SK-N-SH (cell line): ENCODE measurements at regions not wholly inside any gene's neighbourhood (a gene's known extent, or its start where the extent isn't known, plus 50 kb on each side); places are given as distances from the start of the nearest gene placed in this dataset.

ENCODE experiments used
- CTCF ChIA-PET: fragments of 300-600, 350-600 bp; formaldehyde crosslinking; extraction: SDS; loops from one replicate; lab custom pipeline; 2021; lab: Yijun Ruan, JAX
- POLR2A ChIA-PET: fragments of 350-600 bp; sonication (Branson Sonifier 250); formaldehyde crosslinking; extraction: SDS; loops from one replicate; lab custom pipeline; 2020; ENCODE audit warnings: antibody characterized with exemption, inconsistent platforms; lab: Yijun Ruan, JAX
- DNase-seq: peaks from one replicate; pipeline ENCODE4 v3.0.0; 2012
- H2AFZ ChIP-seq: fragments of 200-600 bp; sonication (generic); 2 replicates; pipeline ENCODE4 v1.8.1; 2016; ENCODE audit warnings: antibody characterized with exemption, mild to moderate bottlenecking, low read depth
- H3F3A ChIP-seq: fragments of 200-600 bp; sonication (generic); replicated peaks from 2 replicates; pipeline ENCODE3; 2016; ENCODE audit warnings: antibody characterized with exemption, mild to moderate bottlenecking; ENCODE audit not compliant: insufficient read depth
- H3K27ac ChIP-seq, 2 experiments: fragments of 200-500 bp in 1 of 2; fragments of 200-600 bp in 1 of 2; sonication (Bioruptor generic) in 1 of 2; sonication (generic), shearing (Covaris generic) in 1 of 2; 2 replicates each; pipeline versions ENCODE4 v1.5.1 to v1.6.1; 2014 to 2016; ENCODE audit warnings: low read depth in 2 of 2, inconsistent platforms in 1 of 2, low read length in 1 of 2, mild to moderate bottlenecking in 1 of 2, mixed read lengths in 1 of 2
- H3K27me3 ChIP-seq: fragments of 200-600 bp; sonication (generic), shearing (Covaris generic); 2 replicates; pipeline ENCODE4 v1.6.1; 2016; ENCODE audit warnings: mixed run types; ENCODE audit not compliant: insufficient read depth
- H3K36me3 ChIP-seq, 2 experiments: fragments of 200-500 bp in 1 of 2; fragments of 200-600 bp in 1 of 2; sonication (Bioruptor generic) in 1 of 2; sonication (generic) in 1 of 2; replicated peaks in 1 of 2; 2 replicates each; pipeline versions ENCODE3 to v1.5.1; 2014 to 2016; ENCODE audit warnings: low read length in 1 of 2, mild to moderate bottlenecking in 1 of 2; ENCODE audit not compliant: insufficient read depth in 2 of 2, control insufficient read depth in 1 of 2
- H3K4me1 ChIP-seq, 2 experiments: fragments of 200-500 bp in 1 of 2; fragments of 200-600 bp in 1 of 2; sonication (Bioruptor generic) in 1 of 2; sonication (generic), shearing (Covaris generic) in 1 of 2; 2 replicates each; pipeline versions ENCODE4 v1.5.1 to v1.6.1; 2014 to 2016; ENCODE audit warnings: low read depth in 1 of 2, low read length in 1 of 2, mixed run types in 1 of 2; ENCODE audit not compliant: insufficient read depth in 2 of 2, control insufficient read depth in 1 of 2
- H3K4me2 ChIP-seq: fragments of 200-600 bp; sonication (generic), shearing (Covaris generic); 2 replicates; pipeline ENCODE4 v1.6.1; 2017; ENCODE audit warnings: mixed run types
- H3K4me3 ChIP-seq, 2 experiments: fragments of 200-500 bp in 1 of 2; fragments of 200-600 bp in 1 of 2; sonication (Bioruptor generic) in 1 of 2; sonication (generic), shearing (Covaris generic) in 1 of 2; 2 replicates each; pipeline versions ENCODE4 v1.5.1 to v1.8.1; 2014 to 2016; ENCODE audit warnings: low read depth in 2 of 2, inconsistent platforms in 1 of 2, low read length in 1 of 2, mild to moderate bottlenecking in 1 of 2, mixed read lengths in 1 of 2, moderate library complexity in 1 of 2
- H3K79me2 ChIP-seq: fragments of 200-600 bp; sonication (generic); 2 replicates; pipeline ENCODE4 v1.8.1; 2017; ENCODE audit warnings: mild to moderate bottlenecking; ENCODE audit not compliant: insufficient read depth
- H3K9ac ChIP-seq: fragments of 200-600 bp; sonication (generic); 2 replicates; pipeline ENCODE4 v1.6.1; 2017; ENCODE audit warnings: mixed run types
- H3K9me2 ChIP-seq: fragments of 200-600 bp; sonication (generic); 2 replicates; pipeline ENCODE4 v1.6.1; 2017; ENCODE audit warnings: mixed run types
- H3K9me3 ChIP-seq: fragments of 200-600 bp; sonication (generic); 2 replicates; pipeline ENCODE4 v1.6.1; 2017; ENCODE audit warnings: mixed run types, mild to moderate bottlenecking, moderate library complexity
- H4K20me1 ChIP-seq: fragments of 200-600 bp; sonication (generic); 2 replicates; pipeline ENCODE4 v1.6.1; 2017; ENCODE audit warnings: mild to moderate bottlenecking, mixed run types; ENCODE audit not compliant: insufficient read depth
- CTCF ChIP-seq: fragments of 200-600 bp; sonication (generic); IDR thresholded peaks from 2 replicates; pipeline ENCODE4 v1.6.1; 2017; ENCODE audit warnings: antibody characterized with exemption, mild to moderate bottlenecking, moderate library complexity
- GABPA ChIP-seq: IDR thresholded peaks from 2 replicates; pipeline ENCODE4 v1.4.0; 2012; ENCODE audit warnings: low read depth, mild to moderate bottlenecking
- IRF3 ChIP-seq: fragments of 150-350 bp; IDR thresholded peaks from 2 replicates; pipeline ENCODE4 v1.6.1; 2016; ENCODE audit warnings: mild to moderate bottlenecking, low read depth, low read length
- MEF2A ChIP-seq: IDR thresholded peaks from 2 replicates; pipeline ENCODE4 v1.4.0; 2012; ENCODE audit warnings: low read depth, borderline replicate concordance
- MXI1 ChIP-seq: IDR thresholded peaks from 2 replicates; pipeline ENCODE4 v1.6.1; 2012; ENCODE audit warnings: mild to moderate bottlenecking, low read depth, low read length, improper control_type of control experiment
- NRF1 ChIP-seq: IDR thresholded peaks from 2 replicates; pipeline ENCODE4 v1.6.1; 2012; ENCODE audit warnings: low read depth, mild to moderate bottlenecking, low read length
- RCOR1 ChIP-seq: fragments of 150-350 bp; IDR thresholded peaks from 2 replicates; pipeline ENCODE4 v1.6.1; 2017; ENCODE audit warnings: antibody characterized with exemption, low read length
- RFX5 ChIP-seq: IDR thresholded peaks from 2 replicates; pipeline ENCODE4 v1.6.1; 2012; ENCODE audit warnings: mild to moderate bottlenecking, improper control_type of control experiment, low read length
- SIN3A ChIP-seq: IDR thresholded peaks from 2 replicates; pipeline ENCODE4 v1.6.1; 2012; ENCODE audit warnings: low read depth, mild to moderate bottlenecking, low read length, moderate library complexity, borderline replicate concordance
- SMC3 ChIP-seq: IDR thresholded peaks from 2 replicates; pipeline ENCODE4 v1.6.1; 2012; ENCODE audit warnings: low read depth, low read length, improper control_type of control experiment
- TAF1 ChIP-seq: IDR thresholded peaks from 2 replicates; pipeline ENCODE4 v1.6.1; 2012; ENCODE audit warnings: low read depth, mild to moderate bottlenecking, low read length, moderate library complexity, borderline replicate concordance
- TEAD4 ChIP-seq: IDR thresholded peaks from 2 replicates; pipeline ENCODE4 v1.4.0; 2012; ENCODE audit warnings: mild to moderate bottlenecking, borderline replicate concordance; ENCODE audit not compliant: insufficient read depth
- USF1 ChIP-seq: IDR thresholded peaks from 2 replicates; pipeline ENCODE4 v1.4.0; 2012; ENCODE audit warnings: low read depth, borderline replicate concordance
- WGBS: methylation state at CpG from one replicate; pipeline ENCODE4 v1.1.6; 2017; ENCODE audit warnings: low lambda C conversion rate; 5-methylcytosine and 5-hydroxymethylcytosine counted together

- no peak for TF ChIP-seq MEF2A
- no peak for TF ChIP-seq USF1
- no peak for TF ChIP-seq GABPA
- TF ChIP-seq TAF1: no peak
- no peak for TF ChIP-seq TEAD4
- no peak for TF ChIP-seq SIN3A
- no peak for TF ChIP-seq RCOR1
- TF ChIP-seq CTCF: no peak
- ChIA-PET POLR2A (no interaction called here), CTCF (no interaction called here)
- WGBS: 28% methylated on average over 9 of the region's 9 CpGs
- H3K9me2 ChIP-seq: no peaks in the 10 kb centered on the region
- H3K4me3 ChIP-seq: no peak overlapping the region
- H3K4me1 ChIP-seq: no peaks in the 10 kb centered on the region
- no peaks in the 10 kb centered on the region for H3K79me2 ChIP-seq
- no peaks in the 10 kb centered on the region for H3K9me3 ChIP-seq
- no peak overlapping the region for H3K27ac ChIP-seq
- no peak overlapping the region for H2AFZ ChIP-seq
- DNase-seq: no peak
- H3K36me3 ChIP-seq: no peaks in the 10 kb centered on the region
- no peak overlapping the region for H3K4me2 ChIP-seq
- no peaks in the 10 kb centered on the region for H3F3A ChIP-seq
- H3K9ac ChIP-seq: no peak overlapping the region
- no peaks in the 10 kb centered on the region for H4K20me1 ChIP-seq
- H3K27me3 ChIP-seq: no peaks in the 10 kb centered on the region
Measured at GRCh38 chr4:24279911-24280375, 304.4 kb downstream of the DHX15 start.

- no peak for DNase-seq
- no peak overlapping the region for H2AFZ ChIP-seq
- no peaks in the 10 kb centered on the region for H3K27me3 ChIP-seq
- H3K9me2 ChIP-seq: no peaks in the 10 kb centered on the region
- no peaks in the 10 kb centered on the region for H3K4me1 ChIP-seq
- no peak overlapping the region for H3K4me2 ChIP-seq
- H3K36me3 ChIP-seq: no peaks in the 10 kb centered on the region
- H3K27ac ChIP-seq: no peak overlapping the region
- H3K4me3 ChIP-seq: no peak overlapping the region
- no peaks in the 10 kb centered on the region for H4K20me1 ChIP-seq
- POLR2A ChIA-PET: no interaction called here
- TF ChIP-seq NRF1 (no peak), MXI1 (no peak), RFX5 (no peak), TAF1 (no peak), SMC3 (no peak), TEAD4 (no peak), IRF3 (no peak), CTCF (no peak)
- TF ChIP-seq, all 33 proteins: peak for 0
- 3% methylated on average over 8 of the region's 8 CpGs for WGBS
- H3K9ac ChIP-seq: no peak overlapping the region
- no peaks in the 10 kb centered on the region for H3K9me3 ChIP-seq
- H3F3A ChIP-seq: no peaks in the 10 kb centered on the region
- no peaks in the 10 kb centered on the region for H3K79me2 ChIP-seq
- CTCF ChIA-PET: no interaction called here
Measured at GRCh38 chr4:24279469-24279868, 304.9 kb downstream of the DHX15 start.
